A549 (cell line): ENCODE measurements at regions not wholly inside any gene's neighbourhood (a gene's known extent, or its start where the extent isn't known, plus 50 kb on each side); places are given as distances from the start of the nearest gene placed in this dataset.

ENCODE experiments used
- CHD2 ChIP-seq: fragments of 150-350 bp; IDR thresholded peaks from 2 replicates; pipeline ENCODE4 v1.6.1; 2014; ENCODE audit warnings: low read length; ENCODE audit not compliant: partially characterized antibody
- FOSL2 ChIP-seq, 2 experiments: fragments of 450-650 bp in 1 of 2; fragments of >200 bp in 1 of 2; sonication (Bioruptor Twin) in 1 of 2; formaldehyde crosslinking; IDR thresholded peaks; 2 replicates each; pipeline versions ENCODE4 v1.5.0 to v1.6.1; 2016 to 2020; ENCODE audit warnings: mild to moderate bottlenecking in 1 of 2, moderate library complexity in 1 of 2
- HEYL ChIP-seq: fragments of 250-450 bp; sonication (Bioruptor Pico); IDR thresholded peaks from 2 replicates; pipeline ENCODE4 v1.8.0; 2021; ENCODE audit warnings: mild to moderate bottlenecking, moderate library complexity
- JUNB ChIP-seq: fragments of >200 bp; sonication (Bioruptor Twin); formaldehyde crosslinking; IDR thresholded peaks from 2 replicates; pipeline ENCODE4 v1.6.1; 2016
- POLR2A ChIP-seq: IDR thresholded peaks from 2 replicates; pipeline ENCODE4 v1.6.1; 2012; ENCODE audit warnings: mild to moderate bottlenecking, low read length
- RAD21 ChIP-seq, 2 experiments: fragments of >200 bp in 1 of 2; sonication (Bioruptor Twin) in 1 of 2; formaldehyde crosslinking in 1 of 2; IDR thresholded peaks in 1 of 2; conservative IDR thresholded peaks in 1 of 2; 2 replicates in 1 of 2; 3 replicates in 1 of 2; pipeline ENCODE4 v1.6.1; 2012 to 2018; ENCODE audit warnings: inconsistent platforms in 1 of 2
- REST ChIP-seq: fragments of 200-600 bp; sonication (generic); IDR thresholded peaks from 2 replicates; pipeline ENCODE4 v1.6.1; 2016; ENCODE audit warnings: antibody characterized with exemption, mild to moderate bottlenecking, moderate library complexity

DNA sequence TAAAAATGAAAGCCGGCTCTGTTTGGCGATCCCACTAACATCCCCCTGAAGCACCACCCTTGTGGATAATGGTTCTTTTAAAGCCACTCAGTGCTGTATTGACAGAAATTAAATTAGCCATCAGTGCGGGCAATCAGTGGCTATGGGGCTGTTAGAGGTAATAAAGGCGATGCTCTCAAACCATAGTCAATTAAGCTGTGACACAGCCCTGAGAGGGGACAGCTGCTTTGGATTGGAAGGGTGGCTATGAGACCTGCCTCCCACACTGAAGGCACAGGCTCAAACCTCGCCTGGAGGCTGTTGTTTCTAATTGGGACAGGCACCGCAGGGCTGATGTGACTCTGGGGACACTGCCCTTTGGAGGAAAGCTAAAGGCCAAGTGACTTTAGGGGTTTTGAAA is 562.2 kb downstream of the VRK1 start:
- no peak for TF ChIP-seq JUNB
- no peak for TF ChIP-seq POLR2A
- TF ChIP-seq RAD21 (conservative IDR thresholded peaks at IDR 0.05 in 1 of 2, IDR thresholded peaks at IDR 0.05 in 1 of 2) = no peak
- TF ChIP-seq REST = no peak
- no peak for TF ChIP-seq CHD2
- no peak for TF ChIP-seq HEYL
- no peak for TF ChIP-seq FOSL2 (IDR thresholded peaks at IDR 0.05)
- TF ChIP-seq FOSL2 (CRISPR knock-in tag; IDR thresholded peaks at IDR 0.05) = no peak
